Activated CD4-positive, alpha-beta T cell treated with anti-CD3 and anti-CD28 coated beads, Interleukin-2, amount 50 U/mL, for 4 hours (primary cell): ENCODE measurements at regions not wholly inside any gene's neighbourhood (a gene's known extent, or its start where the extent isn't known, plus 50 kb on each side); places are given as distances from the start of the nearest gene placed in this dataset.

Experiments used
- DNase-seq, 2 experiments: peaks; one replicate each; pipeline ENCODE4 v3.0.0-alpha.2; 2020

DNA sequence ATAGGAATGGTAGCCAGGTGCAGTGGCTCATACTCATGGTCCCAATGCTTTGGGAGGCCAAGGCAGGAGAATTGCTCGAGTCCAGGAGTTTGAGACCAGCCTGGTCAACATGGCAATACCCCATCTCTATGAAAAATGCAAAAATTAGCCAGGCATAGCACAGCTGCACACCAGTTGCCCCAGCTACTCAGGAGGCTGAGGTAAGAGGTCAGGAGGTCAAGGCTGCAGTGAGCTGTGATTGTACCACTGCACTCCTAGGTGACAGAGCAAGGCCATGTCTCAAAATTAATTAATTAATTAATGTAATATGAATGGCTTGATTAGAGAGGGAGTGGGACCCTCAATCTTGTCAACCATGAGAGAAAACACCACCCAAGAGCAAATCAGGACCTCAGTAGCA lies 198.7 kb upstream of the DUSP10 start:
- DNase-seq, result no peak

DNA sequence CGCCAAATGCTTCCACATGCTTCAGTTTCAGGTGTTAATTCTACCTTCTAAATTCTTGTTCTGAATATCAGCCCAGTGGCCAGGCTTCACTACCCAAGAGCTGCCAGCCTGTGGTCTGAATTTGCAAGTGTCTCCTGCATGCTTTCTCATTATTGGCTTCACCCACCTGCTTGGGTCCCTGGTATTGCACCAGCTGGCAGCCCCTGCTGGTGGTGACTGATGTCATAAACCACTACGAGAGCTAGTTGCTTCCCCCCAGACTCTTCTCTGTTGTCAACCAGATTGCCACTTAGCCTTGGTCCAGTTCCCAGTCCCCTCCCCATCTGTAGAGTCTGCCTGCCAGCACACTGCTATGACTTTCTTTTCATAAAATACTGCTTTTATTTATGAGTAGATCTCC lies 197.7 kb upstream of the DUSP10 start:
- DNase-seq, result no peak

DNA sequence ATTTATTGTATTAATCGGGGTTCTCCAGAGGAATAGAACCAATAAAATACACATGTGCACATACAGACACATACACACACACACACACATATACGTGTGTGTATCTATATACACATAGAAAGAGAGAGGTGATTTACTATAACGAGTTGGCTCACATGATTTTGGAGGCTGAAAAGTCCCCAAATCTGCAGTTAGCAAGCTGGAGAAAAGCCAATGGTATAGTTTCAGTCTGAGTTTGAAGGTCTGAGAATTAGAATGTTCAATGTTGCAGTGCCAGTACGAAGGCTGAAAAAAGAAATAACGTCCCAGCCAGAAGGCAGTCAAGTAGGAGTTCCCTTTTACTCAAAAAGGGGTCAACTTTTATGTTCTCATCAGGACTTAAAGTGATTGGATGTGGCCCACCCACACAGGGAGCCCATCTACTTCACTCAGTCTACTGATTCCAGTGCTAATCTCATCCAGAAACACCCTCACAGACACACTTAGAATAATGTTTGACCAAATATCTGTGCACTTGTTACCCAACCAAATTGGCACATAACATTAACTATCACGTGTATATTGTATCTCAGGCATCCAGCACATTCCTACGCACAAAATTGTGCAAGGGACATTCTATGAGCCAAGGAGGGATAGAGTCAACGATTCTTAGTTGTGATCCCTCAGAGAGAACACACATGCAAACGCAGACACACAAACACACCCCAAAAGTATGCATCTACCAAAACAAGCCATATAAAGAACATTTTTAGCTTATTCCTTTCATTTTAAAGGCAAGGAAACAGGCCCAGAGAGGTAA lies 195.5 kb upstream of the DUSP10 start:
- no peak for DNase-seq

DNA sequence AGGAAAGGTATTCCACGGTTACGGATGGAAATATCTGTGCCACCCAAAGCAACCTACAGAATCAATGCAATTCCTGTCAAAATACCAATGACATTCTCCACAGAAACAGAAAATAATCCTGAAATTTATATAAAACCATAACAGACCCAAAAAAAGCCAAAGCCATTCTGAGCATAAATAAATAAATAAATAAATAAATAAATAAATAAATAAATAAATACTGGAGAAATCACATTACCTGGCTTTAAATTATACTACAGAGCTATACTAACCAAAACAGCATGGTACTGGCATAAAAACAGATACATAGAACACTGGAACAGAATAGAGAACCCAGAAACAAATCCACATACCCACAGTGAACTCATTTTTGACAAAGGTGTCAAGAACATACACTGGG lies 191.9 kb upstream of the DUSP10 start:
- DNase-seq, result no peak

DNA sequence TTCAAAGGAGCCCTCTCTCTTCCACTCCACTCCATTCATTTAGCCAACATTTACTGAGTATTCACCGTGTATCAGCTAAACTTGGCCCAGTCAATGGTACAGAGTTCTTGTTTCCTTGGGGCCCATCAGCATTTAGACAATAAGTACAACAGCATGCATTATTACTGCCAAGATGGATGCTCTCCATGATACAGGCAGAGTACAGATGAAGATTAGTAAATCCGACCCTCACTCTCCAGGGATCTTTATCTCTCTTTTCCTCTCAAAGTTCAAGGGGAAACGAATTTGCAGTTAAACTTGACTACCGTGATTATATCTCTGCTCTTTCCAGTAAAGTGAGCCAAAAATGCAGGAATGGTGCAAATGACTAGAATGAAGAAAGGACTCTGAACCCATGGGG lies 184.6 kb upstream of the DUSP10 start:
- DNase-seq, result no peak

DNA sequence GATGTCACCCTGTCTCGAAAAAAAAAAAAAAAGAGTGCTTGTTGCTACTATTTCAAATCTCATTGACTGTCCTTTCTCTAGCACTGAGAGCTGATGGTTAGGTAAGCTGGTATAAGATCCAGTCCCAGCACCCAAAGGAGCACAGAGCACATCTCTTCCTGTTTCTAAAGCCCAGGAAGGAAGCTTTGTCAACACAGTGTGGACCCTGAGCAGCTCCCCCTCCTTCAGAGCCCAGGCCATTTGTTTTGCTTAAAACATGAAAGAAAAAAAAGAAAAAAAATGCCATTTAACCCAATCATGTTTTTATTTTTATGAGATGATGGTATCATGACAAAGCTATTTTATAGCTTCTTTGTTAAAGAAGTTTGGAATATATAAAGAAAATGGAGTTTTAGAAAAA lies 184.1 kb upstream of the DUSP10 start:
- DNase-seq, result no peak

DNA sequence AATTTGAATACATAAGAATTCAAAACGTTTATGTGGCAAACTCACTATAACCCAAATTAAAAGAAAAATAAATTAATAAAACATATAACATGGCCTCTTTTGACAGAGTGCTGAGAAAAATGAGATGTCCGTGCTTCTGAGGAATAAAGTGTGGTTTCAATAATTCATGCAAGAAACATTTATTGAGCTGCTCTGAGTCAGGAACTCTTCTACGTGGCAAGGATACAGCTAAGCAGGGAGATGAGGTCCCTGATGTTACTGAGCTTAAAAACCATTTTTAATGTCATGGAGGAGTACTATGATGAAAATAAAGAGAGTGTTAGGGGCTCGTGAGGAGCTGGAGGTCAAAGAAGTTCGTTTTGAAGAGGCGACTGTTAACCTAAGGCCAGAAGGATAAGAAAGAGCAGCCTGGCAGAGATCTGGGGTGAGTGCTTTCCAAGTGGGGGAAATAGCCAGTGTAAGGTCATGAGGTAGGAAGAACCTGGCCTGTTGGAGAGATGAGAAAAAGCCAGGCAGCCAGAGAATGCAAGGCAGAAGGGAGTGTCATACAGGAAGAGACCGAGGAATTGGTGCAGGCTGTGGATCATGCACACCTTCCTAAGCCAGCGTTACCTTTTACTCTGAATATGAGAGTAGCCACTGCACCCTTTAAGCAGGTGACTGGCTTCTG lies 182.2 kb upstream of the DUSP10 start:
- DNase-seq, result no peak

DNA sequence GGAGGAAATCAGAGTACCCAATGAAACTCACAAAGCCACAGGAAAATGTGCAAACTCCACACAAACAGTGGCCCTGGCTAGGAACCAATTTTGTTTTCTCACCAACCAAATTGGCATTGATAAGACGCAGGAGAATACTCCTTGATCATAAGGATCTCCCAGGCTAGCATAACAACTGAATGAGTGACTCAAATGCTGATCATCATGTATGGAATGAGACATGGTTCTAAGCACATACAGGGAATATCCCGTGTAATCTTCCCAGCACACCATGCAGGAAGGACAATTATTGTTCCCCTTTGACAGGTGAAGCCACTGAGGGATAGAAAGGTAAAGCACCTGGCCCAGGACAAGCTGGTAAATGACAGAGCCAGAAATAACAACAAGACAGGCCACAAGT lies 180.0 kb upstream of the DUSP10 start:
- no peak for DNase-seq

DNA sequence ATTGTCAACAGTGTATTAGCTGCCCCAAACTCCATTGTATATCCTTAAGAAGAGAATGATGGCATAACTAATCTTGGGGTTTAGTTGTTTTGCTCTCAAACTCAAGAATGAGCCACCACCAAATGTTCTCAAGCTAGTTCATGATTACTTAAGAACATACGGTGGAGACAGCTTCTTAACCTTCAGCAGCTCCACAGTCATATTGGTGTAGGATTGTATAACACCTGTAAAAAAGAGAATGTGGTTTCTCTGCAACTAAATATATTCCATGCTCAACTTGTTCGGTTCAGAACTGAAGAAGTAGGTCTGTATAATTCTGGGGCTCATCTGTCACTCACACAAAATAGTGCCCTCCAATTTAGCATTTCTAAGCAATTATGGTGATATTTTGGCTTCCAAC lies 177.9 kb upstream of the DUSP10 start:
- DNase-seq, result no peak

DNA sequence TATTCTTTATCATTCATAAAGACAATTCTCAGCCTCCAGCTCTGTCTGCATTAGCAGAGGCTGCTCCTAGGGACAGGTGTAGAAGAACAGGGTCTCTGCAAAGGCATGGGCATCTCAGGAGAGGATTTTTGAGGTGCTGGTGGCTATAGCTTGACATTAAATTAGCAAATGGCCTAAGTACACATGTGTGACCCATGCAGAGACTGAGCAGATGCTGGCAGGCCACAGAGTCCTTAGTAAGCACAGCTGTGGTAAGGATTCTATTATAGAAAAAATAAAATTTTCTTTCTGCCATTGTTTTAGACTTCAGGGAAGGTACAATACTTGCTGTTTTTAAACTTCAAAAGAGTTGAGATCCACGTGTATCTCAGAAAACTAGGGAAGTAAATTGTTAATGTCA lies 177.5 kb upstream of the DUSP10 start:
- no peak for DNase-seq

DNA sequence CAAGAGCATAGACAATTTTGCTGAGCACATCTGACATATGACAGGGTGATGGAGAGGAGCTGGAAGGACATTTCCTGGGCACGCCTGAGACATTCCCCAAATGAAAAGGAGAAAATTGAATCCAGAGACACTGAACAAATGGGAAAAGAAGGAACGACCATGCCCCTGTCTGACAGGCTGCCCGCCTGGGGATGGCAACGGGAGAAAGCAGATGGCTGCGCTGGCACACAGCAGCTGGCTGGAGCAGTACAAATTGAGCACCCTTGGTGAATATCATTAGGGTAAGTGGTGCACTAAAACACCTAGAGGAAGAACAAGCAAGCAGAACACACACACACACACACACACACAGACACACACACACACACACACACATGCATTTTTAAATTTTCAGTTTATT lies 174.3 kb upstream of the DUSP10 start:
- DNase-seq, result no peak

DNA sequence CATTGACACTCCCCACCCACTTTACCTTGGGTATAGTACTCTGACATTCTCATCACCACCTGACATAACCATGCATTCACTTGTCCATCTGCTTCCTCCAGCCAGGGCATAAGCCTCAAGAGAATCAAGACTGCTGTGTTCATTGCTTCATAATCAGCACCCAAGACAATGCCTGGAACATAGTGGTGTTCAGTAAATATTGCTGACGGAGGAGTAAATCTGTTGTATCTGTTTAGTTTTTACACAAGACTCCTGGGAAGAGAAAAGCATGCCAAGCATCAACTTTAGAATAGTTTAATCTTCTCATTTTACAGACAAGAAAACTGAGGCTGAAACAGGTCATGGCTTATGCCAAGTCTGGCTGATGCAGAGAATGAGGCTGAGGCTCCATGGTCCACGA lies 173.9 kb upstream of the DUSP10 start:
- no peak for DNase-seq

DNA sequence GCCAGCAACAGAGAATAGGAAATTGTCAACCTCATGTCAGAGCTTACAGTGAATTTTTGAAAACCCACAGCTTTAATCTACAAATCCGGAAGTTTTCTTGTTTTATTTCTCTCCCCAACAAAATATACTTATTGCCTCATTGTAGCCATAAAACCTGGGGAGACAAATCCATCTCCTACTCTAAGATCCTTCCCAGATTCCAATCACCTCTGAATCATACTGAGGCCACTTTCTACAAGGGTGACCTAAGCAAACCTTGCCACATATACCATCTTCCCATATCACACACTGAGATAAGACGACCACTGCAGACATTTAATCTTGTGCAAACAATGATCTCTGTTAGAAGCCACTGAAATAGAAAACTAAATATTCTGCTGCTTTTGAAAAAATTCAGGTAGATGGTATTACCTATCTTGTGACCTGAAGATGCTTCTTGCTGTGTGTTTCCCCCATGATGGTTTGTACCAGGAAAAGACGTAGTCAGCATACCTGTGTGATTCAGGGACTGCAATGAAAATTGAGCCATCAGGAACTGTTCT lies 171.5 kb upstream of the DUSP10 start:
- no peak for DNase-seq

DNA sequence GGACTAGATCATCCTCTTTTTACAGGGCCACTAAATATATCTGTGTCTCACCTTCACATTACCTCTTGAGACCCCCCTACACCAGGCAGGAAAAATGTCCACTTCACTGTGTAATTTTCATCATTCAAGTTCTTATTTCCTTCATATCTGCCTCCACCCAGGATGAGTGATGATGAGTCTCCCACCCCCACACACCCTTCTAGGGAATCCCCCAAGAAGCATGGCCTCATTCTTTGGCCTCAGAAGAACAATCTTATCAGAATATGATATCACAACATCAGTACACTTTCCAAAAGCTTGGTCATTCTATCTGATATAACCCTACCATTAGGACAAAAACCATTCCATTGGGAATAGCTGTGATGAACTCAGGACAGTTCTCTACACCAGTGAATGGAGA lies 170.3 kb upstream of the DUSP10 start:
- DNase-seq, result no peak

DNA sequence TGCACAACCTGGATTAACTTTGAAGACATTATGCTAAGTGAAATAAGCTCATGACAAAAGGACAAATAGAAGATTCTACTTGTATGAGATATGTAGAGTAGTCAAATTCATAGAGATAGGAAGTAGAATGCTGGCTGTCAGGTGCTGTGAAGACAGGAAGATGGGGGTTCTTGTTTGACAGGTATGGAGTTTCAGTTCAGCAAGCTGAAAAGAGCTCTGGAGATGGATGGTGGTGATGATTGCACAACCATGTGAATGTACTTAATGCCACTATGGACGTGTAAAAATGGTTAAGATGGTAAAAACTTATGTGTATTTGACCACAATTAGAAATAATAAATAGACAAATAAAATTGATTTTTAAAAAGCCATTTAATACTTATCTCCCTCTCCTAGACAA lies 169.8 kb upstream of the DUSP10 start:
- no peak for DNase-seq

DNA sequence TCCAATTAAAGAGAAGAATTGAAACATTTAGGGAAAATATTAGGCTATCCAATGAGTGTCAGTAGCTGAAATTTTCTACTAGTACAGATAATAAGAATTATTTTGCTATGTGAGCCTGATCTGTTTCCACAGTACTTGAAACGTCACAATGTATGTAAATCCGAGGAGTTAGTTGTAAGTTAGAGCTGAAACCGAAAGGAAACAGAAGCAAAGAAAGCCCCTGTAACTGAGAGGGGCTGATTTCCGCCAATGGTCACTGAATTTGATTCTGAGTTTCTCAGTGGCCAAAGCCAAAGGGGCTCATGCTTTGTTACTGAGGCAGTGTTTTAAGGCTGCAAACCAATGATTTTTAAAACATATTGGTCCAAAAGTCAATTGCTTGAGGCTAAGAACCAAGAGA lies 168.3 kb upstream of the DUSP10 start:
- DNase-seq, result no peak

DNA sequence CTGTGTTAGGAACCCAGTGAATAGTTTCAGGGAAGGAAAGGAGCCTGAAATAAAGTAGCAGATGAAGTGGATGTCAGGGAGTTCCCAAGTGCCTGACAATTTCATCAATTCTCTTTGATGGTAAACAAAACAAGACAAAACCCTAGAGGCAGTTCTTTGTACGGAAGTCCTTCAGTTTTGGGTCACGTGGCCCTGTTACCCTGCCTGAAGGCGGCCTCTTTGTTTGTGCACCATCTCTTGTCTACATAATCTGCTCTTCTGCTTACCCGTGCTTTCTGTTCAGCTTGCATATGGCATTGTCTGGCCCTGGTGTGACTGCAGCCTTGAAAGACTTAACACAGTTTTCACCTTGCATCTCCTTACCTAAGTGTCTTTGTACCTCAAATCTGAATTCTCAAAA lies 166.7 kb upstream of the DUSP10 start:
- DNase-seq, result no peak

DNA sequence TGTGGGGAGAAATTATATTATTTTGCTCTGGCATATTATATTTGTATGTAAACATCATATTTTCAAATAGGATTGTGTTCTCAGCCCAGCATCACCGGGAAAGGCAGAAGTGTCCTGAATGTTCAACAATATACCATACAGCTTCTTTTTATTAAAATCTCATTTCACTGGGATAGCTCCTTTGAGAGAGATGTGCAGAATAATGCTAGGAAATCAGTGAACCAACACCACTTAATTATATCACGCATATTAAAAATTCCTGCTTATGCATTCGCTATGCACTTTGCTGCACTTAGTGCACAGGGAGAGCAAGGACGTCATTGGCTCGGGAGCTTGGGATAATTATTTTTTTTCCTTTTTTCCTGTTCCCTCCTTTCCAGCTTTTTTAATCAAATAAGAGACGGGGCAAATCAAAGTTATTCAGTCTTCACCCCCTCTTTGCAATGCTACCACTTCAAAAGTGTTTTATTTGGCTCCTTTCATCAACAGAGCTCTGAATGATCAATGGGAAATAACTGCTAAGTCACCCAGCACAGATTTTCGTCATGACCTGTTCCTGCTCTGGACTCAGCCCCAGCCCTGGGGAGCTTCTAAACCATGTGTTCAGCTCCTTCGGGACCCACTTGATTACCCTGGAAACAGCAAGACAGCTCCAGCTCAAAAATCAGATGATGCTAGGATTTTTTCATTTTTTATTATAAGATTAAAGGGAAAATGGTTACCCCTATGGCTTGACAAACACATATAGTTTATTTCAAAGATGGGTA lies 165.5 kb upstream of the DUSP10 start:
- DNase-seq, result no peak

DNA sequence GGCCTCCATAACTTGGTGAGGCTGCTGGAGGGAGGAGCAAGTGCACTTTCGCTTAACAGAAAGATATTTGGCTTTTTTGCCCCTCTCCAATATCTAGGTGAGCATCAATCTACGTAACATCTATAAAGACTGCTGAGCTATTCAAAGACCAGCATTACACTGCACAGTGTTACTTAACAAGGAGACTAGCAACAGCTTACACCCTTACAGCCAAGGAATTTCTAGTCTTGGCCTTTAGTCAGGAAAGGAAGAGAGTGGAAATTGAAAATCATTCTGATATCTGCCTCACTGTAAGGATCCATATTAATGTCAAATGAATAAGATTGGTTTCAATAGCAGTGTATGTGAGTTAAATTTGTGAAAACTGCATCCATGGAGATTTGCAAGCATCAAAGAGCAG lies 163.9 kb upstream of the DUSP10 start:
- DNase-seq, result no peak

DNA sequence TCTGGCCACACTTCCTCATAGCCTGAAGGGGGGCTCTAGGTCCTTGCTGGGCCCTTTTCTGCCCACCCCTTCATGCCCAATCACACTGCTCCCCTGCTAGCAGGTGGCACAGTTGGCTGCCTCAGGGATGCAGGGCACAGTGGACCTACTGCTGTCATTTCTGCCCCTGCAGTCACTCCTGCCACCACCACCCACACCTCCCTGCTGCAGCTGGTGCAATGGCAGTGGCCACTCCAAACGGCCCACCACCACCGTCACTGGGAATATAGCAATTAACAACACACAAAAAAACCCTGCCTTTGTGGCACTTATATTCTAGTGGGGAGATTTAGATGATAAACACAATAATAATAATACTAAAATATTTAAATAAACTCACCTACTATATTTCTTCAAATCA lies 162.4 kb upstream of the DUSP10 start:
- DNase-seq, result no peak

DNA sequence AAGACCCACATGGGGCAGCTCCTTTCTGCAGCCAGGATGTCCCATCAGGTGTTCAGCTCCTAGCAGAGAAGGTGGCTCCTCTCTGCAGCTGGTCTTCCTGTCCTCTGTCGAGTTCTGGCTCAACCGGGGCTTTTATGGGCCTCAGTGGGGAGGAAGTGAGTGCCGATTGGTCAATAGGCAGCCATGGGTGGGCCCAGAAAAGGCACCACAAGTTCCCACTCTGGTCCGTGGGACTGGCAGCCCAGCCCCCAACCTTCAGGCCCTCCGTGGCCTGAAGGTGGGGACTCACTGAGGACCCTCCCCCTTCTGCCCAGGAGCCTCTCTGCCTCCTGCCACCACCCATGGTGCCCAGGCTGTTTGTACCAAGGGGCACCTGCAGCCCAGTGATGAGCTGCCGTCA lies 161.7 kb upstream of the DUSP10 start:
- no peak for DNase-seq

DNA sequence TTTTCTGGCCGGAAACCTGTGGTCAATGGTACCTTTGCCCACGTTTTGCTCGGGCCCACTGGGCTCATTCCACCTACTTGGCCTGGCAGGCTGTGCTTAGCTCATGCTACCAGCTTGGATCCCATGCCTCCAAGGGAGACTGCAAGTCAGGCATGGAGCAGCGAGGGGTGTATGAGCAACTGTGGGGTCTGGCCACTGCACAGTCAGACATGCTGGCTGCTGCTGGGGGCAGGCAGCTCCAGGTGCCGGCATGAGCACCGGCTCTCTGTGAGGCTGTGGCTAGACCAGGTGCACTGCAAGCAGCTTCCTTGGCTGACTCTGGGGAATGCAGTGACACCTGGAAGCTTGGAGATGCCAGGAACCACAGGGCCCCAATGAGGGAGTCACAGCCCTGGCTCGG lies 161.1 kb upstream of the DUSP10 start:
- no peak for DNase-seq

DNA sequence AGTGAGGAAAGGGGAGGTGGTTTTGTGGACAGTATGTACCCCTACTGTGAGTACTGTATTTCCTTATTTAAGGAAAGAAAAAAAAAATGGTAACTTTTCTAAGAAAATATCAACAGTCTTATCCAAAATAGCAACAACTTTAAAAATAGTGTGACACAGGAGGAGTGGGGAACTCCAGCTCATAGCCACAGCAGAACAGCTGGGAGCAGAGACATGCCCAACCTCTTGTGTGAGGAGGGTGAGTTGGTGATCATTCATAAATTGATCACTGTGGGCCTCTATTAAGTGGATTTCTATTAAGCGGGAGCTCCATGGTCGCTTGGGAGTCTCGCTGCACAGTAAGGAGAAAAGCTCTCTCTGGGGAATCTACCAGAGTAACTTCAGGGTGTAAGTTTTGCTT lies 158.8 kb upstream of the DUSP10 start:
- DNase-seq, result no peak

DNA sequence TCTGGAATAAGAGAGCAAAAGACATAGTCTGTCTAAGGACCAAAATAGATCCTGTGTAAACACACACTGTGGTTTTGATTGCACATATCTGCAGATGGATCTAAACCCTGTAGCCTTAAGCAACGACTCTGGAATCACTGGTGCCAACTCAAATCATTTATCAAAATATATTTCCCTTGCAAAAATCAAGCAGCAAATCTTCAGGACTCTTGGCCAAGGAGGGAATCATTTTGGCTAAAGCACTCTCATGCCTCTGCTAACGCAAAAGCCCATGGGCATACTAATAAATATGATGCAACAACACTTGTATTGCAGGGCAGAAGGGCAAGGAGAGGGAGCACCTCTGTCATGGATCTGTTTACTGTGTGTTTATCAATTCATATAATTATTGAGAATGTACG lies 155.4 kb upstream of the DUSP10 start:
- no peak for DNase-seq
